B cell (primary cell): ENCODE measurements at regions not wholly inside any gene's neighbourhood (a gene's known extent, or its start where the extent isn't known, plus 50 kb on each side); places are given as distances from the start of the nearest gene placed in this dataset.

ENCODE experiments used
- ATAC-seq: fragments of 200-7000 bp; cut with Tn5 transposase; one replicate; pipeline ENCODE4 v1.10.0; 2021; ENCODE audit warnings: low read depth, mild to moderate bottlenecking, moderate number of reproducible peaks, moderate library complexity
- CTCF ChIA-PET: fragments of 350-600 bp; sonication (Branson Sonifier 250); formaldehyde crosslinking; loops from one replicate; lab custom pipeline; 2021; ENCODE audit warnings: antibody characterized with exemption, inconsistent platforms; lab: Charles Lee
- POLR2A ChIA-PET: fragments of 350-600 bp; sonication (Branson Sonifier 250); formaldehyde crosslinking; loops from one replicate; lab custom pipeline; 2021; ENCODE audit warnings: antibody characterized with exemption; lab: Charles Lee
- DNase-seq: peaks from one replicate; pipeline ENCODE4 v3.0.0; 2013
- H2AFZ ChIP-seq: 2 replicates; pipeline ENCODE4 v1.6.1; 2012; ENCODE audit warnings: mild to moderate bottlenecking, low read depth, low read length; ENCODE audit not compliant: insufficient read depth, poor library complexity, severe bottlenecking
- H3K27ac ChIP-seq, 2 donors: 1 replicate in 1 of 2; 2 replicates in 1 of 2; pipeline ENCODE4 v1.5.1; 2012 to 2013; ENCODE audit warnings: low read length in 2 of 2, mild to moderate bottlenecking in 2 of 2, moderate library complexity in 1 of 2
- H3K27me3 ChIP-seq, 4 experiments: fragments of 200-600 bp in 1 of 4; sonication (generic) in 1 of 4; replicated peaks in 1 of 4; 1 replicate in 2 of 4; 2 replicates in 2 of 4; pipeline versions ENCODE4 v1.6.1 to v1.7.0; 2013 to 2016; ENCODE audit warnings: low read length in 3 of 4, mild to moderate bottlenecking in 2 of 4, mixed read lengths in 1 of 4, moderate library complexity in 1 of 4; ENCODE audit not compliant: insufficient read depth in 4 of 4, control insufficient read depth in 3 of 4; ENCODE audit errors: control extremely low read depth in 1 of 4
- H3K36me3 ChIP-seq, 2 experiments: replicated peaks in 1 of 2; 1 replicate in 1 of 2; 2 replicates in 1 of 2; pipeline versions ENCODE4 v1.6.1 to v1.7.1; 2013; ENCODE audit warnings: low read length in 1 of 2; ENCODE audit not compliant: insufficient read depth in 2 of 2, control insufficient read depth in 1 of 2; ENCODE audit errors: control extremely low read depth in 1 of 2, extremely low read depth in 1 of 2
- H3K4me1 ChIP-seq, 2 donors: fragments of 200-600 bp in 1 of 2; sonication (generic) in 1 of 2; 1 replicate in 1 of 2; 2 replicates in 1 of 2; pipeline versions ENCODE4 v1.5.1 to v1.6.1; 2013 to 2017; ENCODE audit warnings: low read length in 2 of 2; ENCODE audit not compliant: control insufficient read depth in 2 of 2, insufficient read depth in 2 of 2
- H3K4me2 ChIP-seq: replicated peaks from 2 replicates; pipeline ENCODE3; 2012; ENCODE audit warnings: mild to moderate bottlenecking, low read depth, low read length; ENCODE audit not compliant: poor library complexity, severe bottlenecking
- H3K4me3 ChIP-seq, 5 experiments: fragments of 200-600 bp in 1 of 5; sonication (generic) in 1 of 5; 1 replicate in 3 of 5; 2 replicates in 2 of 5; pipeline versions ENCODE4 v1.5.1 to v1.7.0; 2011 to 2016; ENCODE audit warnings: low read length in 4 of 5, mild to moderate bottlenecking in 4 of 5, low read depth in 2 of 5, control low read depth in 1 of 5, moderate library complexity in 1 of 5; ENCODE audit not compliant: insufficient read depth in 1 of 5; ENCODE audit errors: control extremely low read depth in 1 of 5, extremely low read depth in 1 of 5
- H3K79me2 ChIP-seq: fragments of 200-600 bp; sonication (generic); one replicate; pipeline ENCODE4 v1.6.0; 2016; ENCODE audit warnings: low read length; ENCODE audit not compliant: control insufficient read depth, insufficient read depth
- H3K9ac ChIP-seq: fragments of 200-600 bp; sonication (generic); 2 replicates; pipeline ENCODE4 v1.6.1; 2017; ENCODE audit warnings: mild to moderate bottlenecking, low read length, moderate library complexity
- H3K9me3 ChIP-seq, 3 donors: one replicate each; pipeline versions ENCODE4 v1.6.1 to v1.7.1; 2013; ENCODE audit warnings: low read length in 2 of 3; ENCODE audit not compliant: control insufficient read depth in 2 of 3, insufficient read depth in 1 of 3; ENCODE audit errors: control extremely low read depth in 1 of 3
- H4K20me1 ChIP-seq: 2 replicates; pipeline ENCODE4 v1.6.0; 2012; ENCODE audit warnings: mild to moderate bottlenecking, low read length; ENCODE audit not compliant: insufficient read depth, control insufficient read depth, poor library complexity, severe bottlenecking
- H3K27ac Mint-ChIP-seq: one replicate; pipeline ENCODE4 v1.8.0; 2021; ENCODE audit warnings: mixed read lengths
- H3K27me3 Mint-ChIP-seq: one replicate; pipeline ENCODE4 v1.8.0; 2021; ENCODE audit warnings: mixed read lengths
- H3K4me1 Mint-ChIP-seq: one replicate; pipeline ENCODE4 v1.8.0; 2021; ENCODE audit warnings: mixed read lengths
- H3K4me3 Mint-ChIP-seq: one replicate; pipeline ENCODE4 v1.8.0; 2021; ENCODE audit warnings: mixed read lengths
- H3K9me3 Mint-ChIP-seq: one replicate; pipeline ENCODE4 v1.8.0; 2022; ENCODE audit warnings: mixed read lengths; ENCODE audit not compliant: insufficient read depth
- CTCF ChIP-seq: fragments of 200-600 bp; IDR thresholded peaks from one replicate; pipeline ENCODE4 v1.8.0; 2022; ENCODE audit warnings: antibody characterized with exemption, mild to moderate bottlenecking
- EZH2 ChIP-seq: IDR thresholded peaks from 2 replicates; pipeline ENCODE4 v1.6.1; 2012; ENCODE audit warnings: borderline replicate concordance, low read depth, mild to moderate bottlenecking, moderate library complexity, low read length; ENCODE audit not compliant: insufficient read depth, poor library complexity, severe bottlenecking
- WGBS: methylation state at CpG from one replicate; pipeline ENCODE4 v1.1.5; 2013; ENCODE audit warnings: missing lambda C conversion rate; ENCODE audit not compliant: insufficient coverage; 5-methylcytosine and 5-hydroxymethylcytosine counted together
- intact Hi-C: fragments of 100-400 bp; cut with micrococcal nuclease; formaldehyde crosslinking; loops from one replicate; pipeline ENCODE4 v1.10.0; 2022

- WGBS, result no CpG with 5 or more reads among the region's 2 CpGs
- no peak for TF ChIP-seq EZH2
- no peak for TF ChIP-seq CTCF
- no peak for DNase-seq
Measured at GRCh38 chr9:129374651-129375050, 196.6 kb upstream of the IER5L start.

GRCh38 chr9:129374231-129374630, 196.2 kb upstream of the IER5L start:
- Mint-ChIP-seq H3K9me3 (no peaks in the 10 kb centered on the region), H3K4me3 (no peak overlapping the region), H3K27ac (no peak overlapping the region), H3K27me3 (peaks cover 9% of the 10 kb centered on the region), H3K4me1 (no peaks in the 10 kb centered on the region)
- Histone ChIP-seq H3K9me3 (peaks cover 0 to 13% (median 0%) of the 10 kb centered on the region in 3 donors), H3K9ac (no peak overlapping the region), H3K4me3 (no peak overlapping the region), H4K20me1 (no peaks in the 10 kb centered on the region), H2AFZ (no peak overlapping the region), H3K4me2 (no peak overlapping the region), H3K79me2 (no peaks in the 10 kb centered on the region), H3K36me3 (no peaks in the 10 kb centered on the region), H3K27ac (no peak overlapping the region), H3K27me3 (peaks cover 0 to 3% (median 0%) of the 10 kb centered on the region in 4 experiments), H3K4me1 (no peaks in the 10 kb centered on the region)
- WGBS, result 71% methylated on average over 1 of the region's 3 CpGs
- CTCF ChIA-PET, result interaction anchor here (0.6 to 1.8 kb wide), 2 partner anchors 9 to 179 kb away, joined by 3 to 5 read pairs; no protein-coding TSS in a partner anchor
- intact Hi-C loops, result no loop called here
- POLR2A ChIA-PET, result no interaction called here
- TF ChIP-seq CTCF, result no peak
- TF ChIP-seq EZH2, result no peak
- no peak for ATAC-seq
- DNase-seq, result no peak

More at GRCh38 chr9:129374651-129375050, 196.6 kb upstream of the IER5L start:
- H3K27ac Mint-ChIP-seq, result no peak overlapping the region
- no peak overlapping the region for H3K27ac ChIP-seq
- H3K4me1 ChIP-seq, result no peaks in the 10 kb centered on the region
- H3K4me3 ChIP-seq, result no peak overlapping the region
- intact Hi-C loops, result no loop called here
- H2AFZ ChIP-seq, result no peak overlapping the region
- ATAC-seq, result no peak
- H4K20me1 ChIP-seq, result no peaks in the 10 kb centered on the region
- no peaks in the 10 kb centered on the region for H3K36me3 ChIP-seq
- ChIA-PET CTCF (interaction anchor here (0.6 to 1.8 kb wide), 2 partner anchors 9 to 178 kb away, joined by 3 to 5 read pairs; no protein-coding TSS in a partner anchor), POLR2A (interaction anchor here (0.6 kb wide), 1 partner anchor 563 kb away, joined by 6 read pairs; no protein-coding TSS in a partner anchor)
- H3K4me3 Mint-ChIP-seq, result no peak overlapping the region
- no peaks in the 10 kb centered on the region for H3K79me2 ChIP-seq
- no peaks in the 10 kb centered on the region for H3K9me3 Mint-ChIP-seq
- peaks cover 12% of the 10 kb centered on the region for H3K27me3 Mint-ChIP-seq
- no peaks in the 10 kb centered on the region for H3K4me1 Mint-ChIP-seq
- no peak overlapping the region for H3K4me2 ChIP-seq
- peaks cover 0 to 7% (median 0%) of the 10 kb centered on the region in 4 experiments for H3K27me3 ChIP-seq
- no peak overlapping the region for H3K9ac ChIP-seq
- H3K9me3 ChIP-seq, result peaks cover 0 to 10% (median 0%) of the 10 kb centered on the region in 3 donors
